ENCODE measurements at regions not wholly inside any gene's neighbourhood (a gene's known extent, or its start where the extent isn't known, plus 50 kb on each side); places are given as distances from the start of the nearest gene placed in this dataset.

- no peak for DNase-seq
These were observed 398.2 kb upstream of the MEF2C start for GRCh38 chr5:89281211-89281610.

GRCh38 chr5:89280103-89281037 lies 397.4 kb upstream of the MEF2C start:
- no peak for DNase-seq

- DNase-seq, result no peak
These were observed 396.5 kb upstream of the MEF2C start for GRCh38 chr5:89279391-89280036.

- DNase-seq, result no peak
These were observed 394.8 kb upstream of the MEF2C start for GRCh38 chr5:89277816-89278215.

- DNase-seq, result no peak
These were observed 393.8 kb upstream of the MEF2C start for GRCh38 chr5:89276566-89277305.

- no peak for DNase-seq
These were observed 392.3 kb upstream of the MEF2C start for GRCh38 chr5:89275066-89275855.

- DNase-seq, result no peak
These were observed 390.3 kb upstream of the MEF2C start for GRCh38 chr5:89273289-89273688.

- no peak for DNase-seq
These were observed 387.9 kb upstream of the MEF2C start for GRCh38 chr5:89270901-89271300.

- no peak for DNase-seq
These were observed 386.7 kb upstream of the MEF2C start for GRCh38 chr5:89269721-89270120.

GRCh38 chr5:89268460-89268859 lies 385.5 kb upstream of the MEF2C start:
- DNase-seq, result no peak

- DNase-seq, result no peak
These were observed 384.8 kb upstream of the MEF2C start for GRCh38 chr5:89267788-89268187.

- no peak for DNase-seq
These were observed 382.7 kb upstream of the MEF2C start for GRCh38 chr5:89265511-89266179.

- DNase-seq, result no peak
These were observed 380.9 kb upstream of the MEF2C start for GRCh38 chr5:89263846-89264245.

- DNase-seq, result no peak
These were observed 379.0 kb upstream of the MEF2C start for GRCh38 chr5:89262030-89262429.

- DNase-seq, result no peak
These were observed 377.3 kb upstream of the MEF2C start for GRCh38 chr5:89260254-89260653.

- DNase-seq, result no peak
These were observed 373.0 kb upstream of the MEF2C start for GRCh38 chr5:89255845-89256463.

GRCh38 chr5:89253666-89254352 lies 370.8 kb upstream of the MEF2C start:
- DNase-seq, result no peak

GRCh38 chr5:89246864-89247263 lies 363.9 kb upstream of the MEF2C start:
- DNase-seq, result no peak

GRCh38 chr5:89246252-89246651 lies 363.3 kb upstream of the MEF2C start:
- no peak for DNase-seq

- no peak for DNase-seq
These were observed 360.6 kb upstream of the MEF2C start for GRCh38 chr5:89243611-89244010.

GRCh38 chr5:89241186-89241585 lies 358.2 kb upstream of the MEF2C start:
- no peak for DNase-seq

Data from CD4-positive, alpha-beta T cell treated with Interleukin-12 subunit alpha and Interleukin-12 subunit beta, for 1 hour (primary cell).